Naive thymus-derived CD8-positive, alpha-beta T cell (primary cell): ENCODE measurements at regions not wholly inside any gene's neighbourhood (a gene's known extent, or its start where the extent isn't known, plus 50 kb on each side); places are given as distances from the start of the nearest gene placed in this dataset.

Experiments used
- ATAC-seq, 2 donors: fragments of 150-1000 bp; cut with Tn5 transposase in 1 of 2; sonication (Bioruptor Pico), chemical (Tn5 transposase) in 1 of 2; 1 replicate in 1 of 2; 2 replicates in 1 of 2; pipeline ENCODE4 v1.10.0; 2021; ENCODE audit warnings: mild to moderate bottlenecking in 2 of 2, moderate library complexity in 2 of 2
- POLR2A ChIA-PET: fragments of 350-600 bp; sonication (Branson Sonifier 250); formaldehyde crosslinking; loops from one replicate; lab custom pipeline; 2021; ENCODE audit warnings: antibody characterized with exemption; lab: Charles Lee
- DNase-seq, 10 donors: peaks; one replicate each; pipeline versions ENCODE4 v3.0.0 to v3.0.0-alpha.2; 2020 to 2022
- H3K27ac Mint-ChIP-seq, 10 donors: one replicate each; pipeline ENCODE4 v1.8.0; 2020 to 2022; ENCODE audit warnings: mild to moderate bottlenecking in 10 of 10, mixed read lengths in 10 of 10, moderate library complexity in 4 of 10, inconsistent platforms in 1 of 10
- H3K27me3 Mint-ChIP-seq, 5 donors: one replicate each; pipeline ENCODE4 v1.8.0; 2021 to 2022; ENCODE audit warnings: mixed read lengths in 5 of 5
- H3K36me3 Mint-ChIP-seq, 3 donors: one replicate each; pipeline ENCODE4 v1.8.0; 2020 to 2022; ENCODE audit warnings: mixed read lengths in 3 of 3, mild to moderate bottlenecking in 2 of 3, inconsistent platforms in 1 of 3
- H3K4me1 Mint-ChIP-seq, 4 donors: one replicate each; pipeline ENCODE4 v1.8.0; 2021 to 2022; ENCODE audit warnings: mixed read lengths in 4 of 4
- H3K4me3 Mint-ChIP-seq, 10 donors: one replicate each; pipeline ENCODE4 v1.8.0; 2020 to 2022; ENCODE audit warnings: mild to moderate bottlenecking in 10 of 10, mixed read lengths in 10 of 10, moderate library complexity in 6 of 10, inconsistent platforms in 1 of 10
- H3K9me3 Mint-ChIP-seq, 9 donors: one replicate each; pipeline ENCODE4 v1.8.0; 2020 to 2022; ENCODE audit warnings: mixed read lengths in 9 of 9, mild to moderate bottlenecking in 3 of 9, inconsistent platforms in 1 of 9, moderate library complexity in 1 of 9

DNA sequence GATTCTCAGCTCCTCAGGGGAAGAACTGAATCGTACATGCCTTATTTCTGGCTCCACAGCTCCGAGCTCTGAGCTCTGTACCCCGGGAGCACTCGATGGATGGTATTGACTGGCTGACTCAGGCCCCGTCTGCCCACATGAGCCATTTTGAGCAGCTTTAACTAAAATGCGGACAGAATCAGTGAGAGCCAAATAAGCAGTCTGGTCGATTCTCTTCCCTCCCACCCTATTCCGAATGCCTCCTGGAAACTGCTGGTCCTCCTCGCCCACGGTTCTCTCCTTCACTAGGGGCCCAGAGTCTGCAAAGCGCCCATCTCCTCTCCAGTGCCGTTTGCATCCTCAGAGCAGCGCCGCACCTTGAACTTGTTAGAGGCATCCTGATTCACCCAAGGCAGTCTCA, 125.9 kb upstream of the IRF2BP2 start:
- no peak overlapping the region for H3K4me3 Mint-ChIP-seq
- H3K4me1 Mint-ChIP-seq: peaks cover 20 to 27% (median 21%) of the 10 kb centered on the region in 4 donors
- ATAC-seq (no peak), DNase-seq (no peak)
- no peaks in the 10 kb centered on the region for H3K9me3 Mint-ChIP-seq
- H3K27me3 Mint-ChIP-seq: no peaks in the 10 kb centered on the region
- peak overlapping the region in 3 of 10 donors; percentile 5 to 77 (median 24) for H3K27ac Mint-ChIP-seq
- no peaks in the 10 kb centered on the region for H3K36me3 Mint-ChIP-seq
- POLR2A ChIA-PET: no interaction called here

DNA sequence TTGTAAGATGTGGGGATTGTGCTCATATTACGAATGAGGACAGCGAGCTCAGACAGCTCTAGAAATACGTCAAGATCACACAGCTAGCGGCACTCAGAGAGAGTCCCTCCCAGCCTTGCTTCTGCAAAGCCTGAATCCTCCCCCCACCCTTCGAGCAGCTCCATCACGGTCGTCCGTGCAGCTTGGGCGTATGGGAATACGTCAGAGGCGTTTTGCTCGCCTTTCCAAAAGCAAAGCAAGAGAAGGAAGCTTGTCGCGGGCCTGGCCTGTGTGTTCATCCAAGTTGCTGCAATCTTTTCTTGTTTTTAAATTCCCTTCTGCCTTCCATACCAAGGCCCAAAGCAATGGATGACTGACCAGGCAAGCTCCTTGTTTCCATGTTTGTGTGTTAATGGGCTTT, 125.5 kb upstream of the IRF2BP2 start:
- ATAC-seq: no peak
- H3K36me3 Mint-ChIP-seq: no peaks in the 10 kb centered on the region
- H3K27ac Mint-ChIP-seq: peak overlapping the region in 4 of 10 donors; percentile 14 to 79 (median 66)
- POLR2A ChIA-PET: no interaction called here
- no peak for DNase-seq
- H3K4me3 Mint-ChIP-seq: no peak overlapping the region
- H3K4me1 Mint-ChIP-seq: peaks cover 23 to 32% (median 24%) of the 10 kb centered on the region in 4 donors
- H3K9me3 Mint-ChIP-seq: no peaks in the 10 kb centered on the region
- H3K27me3 Mint-ChIP-seq: no peaks in the 10 kb centered on the region

DNA sequence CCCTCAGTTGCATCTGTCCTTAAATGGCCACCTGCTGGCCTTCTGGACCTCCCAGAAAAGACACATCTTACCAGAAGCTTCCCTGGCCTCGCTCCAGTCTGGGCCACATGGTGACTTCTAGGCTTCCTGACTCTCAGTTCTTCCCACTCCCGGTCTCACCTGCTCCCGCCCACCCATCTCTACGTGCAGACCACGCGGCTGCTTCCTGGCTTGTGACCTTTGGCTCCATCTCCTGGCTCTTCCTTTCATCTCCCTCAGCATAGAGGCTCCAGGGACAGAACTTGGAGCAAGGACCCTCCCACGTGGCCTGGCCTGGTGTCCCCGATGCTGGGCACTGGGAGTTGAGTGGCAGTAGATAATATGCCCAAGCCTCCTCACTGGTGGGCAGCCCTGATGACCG, 124.9 kb upstream of the IRF2BP2 start:
- Mint-ChIP-seq H3K4me3 (no peak overlapping the region), H3K27ac (peak overlapping the region in 5 of 10 donors; percentile 10 to 79 (median 32)), H3K27me3 (no peaks in the 10 kb centered on the region), H3K36me3 (no peaks in the 10 kb centered on the region), H3K4me1 (peaks cover 27 to 36% (median 30%) of the 10 kb centered on the region in 4 donors), H3K9me3 (no peaks in the 10 kb centered on the region)
- DNase-seq: no peak
- POLR2A ChIA-PET: interaction anchor here (1.8 kb wide), 1 partner anchor 10 kb away, joined by 8 read pairs; no protein-coding TSS in a partner anchor
- ATAC-seq: no peak

DNA sequence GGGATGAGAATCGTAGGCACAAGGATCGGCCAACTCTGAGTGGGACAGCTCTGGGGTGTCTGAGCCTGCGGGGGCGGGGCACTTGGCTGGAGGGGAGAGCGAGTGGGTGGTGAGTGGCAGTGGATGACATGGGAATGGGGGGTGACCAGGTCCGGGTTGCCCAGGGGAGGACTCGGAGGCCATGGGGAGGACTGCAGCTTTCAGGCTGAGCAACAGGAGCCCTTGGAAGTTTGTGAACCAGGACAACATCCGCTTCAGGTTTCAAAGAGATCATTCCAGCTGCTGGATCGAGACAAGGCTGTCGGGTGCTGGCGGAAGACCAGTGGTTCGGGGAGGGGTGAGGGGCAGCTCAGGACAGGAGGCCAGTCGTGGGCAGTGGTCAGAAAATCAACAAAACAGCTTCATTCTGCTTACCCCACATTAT, 124.4 kb upstream of the IRF2BP2 start:
- POLR2A ChIA-PET: interaction anchor here (1.8 kb wide), 1 partner anchor 10 kb away, joined by 8 read pairs; no protein-coding TSS in a partner anchor
- Mint-ChIP-seq H3K27ac (peak overlapping the region in 6 of 10 donors; percentile 44 to 73 (median 60)), H3K9me3 (no peaks in the 10 kb centered on the region), H3K36me3 (no peaks in the 10 kb centered on the region), H3K27me3 (no peaks in the 10 kb centered on the region), H3K4me1 (peaks cover 28 to 41% (median 34%) of the 10 kb centered on the region in 4 donors), H3K4me3 (no peak overlapping the region)
- ATAC-seq (no peak), DNase-seq (no peak)

DNA sequence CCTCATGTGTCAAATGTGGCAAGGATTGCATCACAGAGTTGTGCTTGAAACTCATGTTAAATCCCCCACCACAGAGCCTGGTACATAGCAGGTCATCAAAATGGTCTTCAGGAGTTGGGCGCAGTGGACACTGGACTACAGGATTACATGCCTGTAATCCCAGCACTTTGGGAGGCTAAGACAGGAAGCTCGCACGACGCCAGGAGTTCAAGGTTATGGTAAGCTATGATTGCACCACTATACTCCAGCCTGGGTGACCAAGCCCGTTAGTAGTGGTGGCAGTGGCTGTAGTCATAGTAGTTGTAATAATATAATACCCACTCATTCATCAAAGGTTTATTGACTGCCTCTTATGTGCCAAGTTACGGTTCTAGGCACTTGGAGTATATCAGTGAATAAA, 123.4 kb upstream of the IRF2BP2 start:
- Mint-ChIP-seq H3K27me3 (no peaks in the 10 kb centered on the region), H3K4me1 (peaks cover 30 to 46% (median 35%) of the 10 kb centered on the region in 4 donors), H3K36me3 (no peaks in the 10 kb centered on the region), H3K4me3 (no peak overlapping the region), H3K27ac (no peak overlapping the region), H3K9me3 (no peaks in the 10 kb centered on the region)
- no peak for DNase-seq
- no peak for ATAC-seq
- POLR2A ChIA-PET: interaction anchor here (1.8 kb wide), 1 partner anchor 9 kb away, joined by 8 read pairs; no protein-coding TSS in a partner anchor

DNA sequence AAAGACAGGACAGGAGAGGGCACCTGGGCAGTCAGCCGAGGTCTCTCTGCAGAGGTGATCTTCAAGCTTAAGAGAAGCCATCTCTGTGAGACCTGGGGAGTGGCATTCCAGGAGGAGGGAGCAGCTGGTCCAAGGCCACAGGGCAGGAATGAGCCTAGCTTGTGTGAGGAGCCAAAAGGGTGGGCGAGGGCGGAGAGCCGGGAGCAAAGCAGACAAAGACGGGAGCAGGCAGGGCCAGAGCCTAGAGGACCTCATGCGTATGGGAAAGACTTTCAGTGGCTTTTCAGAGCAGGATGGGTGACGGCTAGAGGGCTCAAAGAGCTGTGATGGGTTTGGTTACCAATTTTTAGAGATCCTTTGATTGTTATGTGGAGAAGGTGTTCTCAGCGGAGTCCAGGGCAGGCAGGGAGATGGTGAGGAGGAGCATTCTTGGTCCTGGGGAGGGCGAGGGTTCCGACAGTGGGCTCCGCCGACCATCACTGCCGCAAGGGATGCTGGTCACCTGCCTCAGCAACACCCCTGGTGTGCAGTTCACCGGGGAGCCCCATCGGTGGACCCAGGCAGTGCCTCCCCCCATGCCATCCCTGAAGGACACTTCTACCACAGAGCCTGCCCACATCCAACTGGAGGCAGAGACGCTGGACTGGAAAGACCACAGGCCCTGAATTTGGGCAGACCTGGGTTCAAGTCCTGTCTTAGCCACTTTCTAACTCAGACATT, 122.9 kb upstream of the IRF2BP2 start:
- POLR2A ChIA-PET: interaction anchor here (1.8 to 2.2 kb wide), 2 partner anchors 8 to 121 kb away, joined by 8 read pairs; no protein-coding TSS in a partner anchor
- Mint-ChIP-seq H3K4me1 (peaks cover 30 to 50% (median 37%) of the 10 kb centered on the region in 4 donors), H3K9me3 (no peaks in the 10 kb centered on the region), H3K36me3 (no peaks in the 10 kb centered on the region), H3K27me3 (no peaks in the 10 kb centered on the region), H3K27ac (peak overlapping the region in 8 of 10 donors; percentile 55 to 88 (median 75)), H3K4me3 (no peak overlapping the region)
- DNase-seq (no peak), ATAC-seq (no peak)

DNA sequence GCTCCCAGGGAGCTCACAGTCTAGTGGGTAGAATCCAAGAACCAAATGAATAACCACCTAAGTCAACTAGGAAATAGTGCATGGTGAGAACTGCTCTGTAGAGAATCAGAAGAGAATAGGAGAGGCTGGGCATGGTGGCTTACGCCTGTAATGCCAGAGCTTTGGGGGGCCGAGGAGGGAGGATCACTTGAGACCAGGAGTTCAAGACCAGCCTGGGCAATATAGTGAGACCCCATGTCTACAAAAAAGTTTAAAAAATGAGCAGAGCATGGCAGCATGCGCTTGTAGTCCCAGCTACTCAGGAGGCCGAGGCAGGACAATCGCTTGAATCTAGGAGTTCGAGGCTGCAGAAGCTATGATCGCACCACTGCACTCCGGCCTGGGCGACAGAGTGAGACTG, 122.3 kb upstream of the IRF2BP2 start:
- no peak for ATAC-seq
- Mint-ChIP-seq H3K4me1 (peaks cover 30 to 54% (median 43%) of the 10 kb centered on the region in 4 donors), H3K4me3 (peak overlapping the region in 2 of 10 donors; percentile 60 to 75), H3K36me3 (no peaks in the 10 kb centered on the region), H3K27me3 (no peaks in the 10 kb centered on the region), H3K27ac (peak overlapping the region; percentile 73 to 93 (median 87)), H3K9me3 (no peaks in the 10 kb centered on the region)
- POLR2A ChIA-PET: interaction anchor here (2.2 kb wide), 1 partner anchor 120 kb away, joined by 8 read pairs; no protein-coding TSS in a partner anchor
- DNase-seq: no peak

DNA sequence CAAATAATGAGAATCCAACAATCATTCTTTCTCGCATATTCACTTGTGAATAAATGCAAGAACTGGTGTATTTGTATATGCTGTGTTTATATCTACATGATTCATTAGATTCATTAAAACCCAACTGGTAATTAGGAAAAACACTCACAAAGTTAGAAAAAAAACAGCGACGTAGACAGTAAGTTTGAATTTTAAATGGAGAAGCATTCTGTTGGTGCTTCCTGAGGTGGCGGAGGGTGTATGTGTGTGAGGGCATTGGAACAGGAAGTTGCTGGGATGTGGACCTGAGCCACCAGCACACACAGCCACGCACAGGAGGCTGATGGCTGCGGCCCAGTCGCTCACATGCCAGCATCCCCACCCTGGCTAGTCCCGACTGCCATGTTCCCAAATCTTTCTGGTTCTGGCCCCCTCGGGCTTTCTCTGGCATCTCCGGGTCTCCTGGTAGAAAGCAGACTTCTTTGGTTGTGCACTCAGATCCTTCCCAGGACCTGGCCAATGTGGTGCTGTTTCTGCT, 121.6 kb upstream of the IRF2BP2 start:
- POLR2A ChIA-PET: interaction anchor here (0.6 to 2.2 kb wide), 3 partner anchors 25 to 291 kb away, joined by 3 to 8 read pairs (median 4); no protein-coding TSS in a partner anchor
- Mint-ChIP-seq H3K4me1 (peaks cover 33 to 57% (median 48%) of the 10 kb centered on the region in 4 donors), H3K27me3 (no peaks in the 10 kb centered on the region), H3K9me3 (no peaks in the 10 kb centered on the region), H3K4me3 (peak overlapping the region in 9 of 10 donors; percentile 41 to 75 (median 65)), H3K36me3 (no peaks in the 10 kb centered on the region), H3K27ac (peak overlapping the region; percentile 84 to 95 (median 90))
- ATAC-seq (peak; percentile 9 to 10), DNase-seq (no peak)

DNA sequence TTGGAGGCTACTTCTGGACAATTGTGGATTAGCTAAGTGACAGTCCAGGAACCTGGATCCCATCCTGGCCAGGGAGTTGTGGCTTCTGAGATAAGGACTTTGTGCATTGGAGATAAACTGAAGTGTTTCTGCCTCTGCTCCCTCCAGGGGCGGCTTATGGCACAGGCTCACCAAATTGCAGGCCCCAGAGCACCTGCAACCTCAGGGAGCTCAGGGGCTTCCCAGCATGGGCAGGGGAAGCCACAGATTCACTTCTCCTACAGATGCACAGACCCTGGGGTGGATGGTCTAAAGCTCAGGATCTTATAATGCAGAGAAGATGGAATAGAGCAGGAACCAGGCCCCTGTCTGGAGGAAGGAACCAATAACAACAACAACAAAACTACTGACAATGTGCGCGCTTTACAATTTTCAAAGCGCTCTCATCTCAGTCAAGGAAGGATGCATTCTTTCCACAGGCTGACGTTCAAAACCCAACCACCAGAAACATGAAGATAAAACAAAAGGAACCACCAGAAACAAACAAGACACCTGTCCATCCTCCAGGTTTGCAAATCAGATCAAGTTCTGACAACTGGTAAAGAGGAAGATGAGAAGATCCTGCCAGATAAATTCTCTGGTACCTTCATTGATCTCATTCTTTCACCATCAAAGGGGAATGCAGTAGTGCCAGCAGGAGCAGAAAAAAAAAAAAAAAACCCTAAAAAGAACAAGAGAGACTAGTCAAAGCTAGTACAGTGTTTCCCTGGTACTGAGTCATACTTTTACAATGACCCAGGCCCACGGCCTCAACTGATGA, 121.0 kb upstream of the IRF2BP2 start:
- ATAC-seq (peak; percentile 76 to 85), DNase-seq (peak in 7 of 10 donors; percentile 28 to 80 (median 54))
- POLR2A ChIA-PET: interaction anchor here (0.6 to 2.2 kb wide), 4 partner anchors 26 to 292 kb away, joined by 3 to 8 read pairs (median 4); no protein-coding TSS in a partner anchor
- Mint-ChIP-seq H3K4me1 (peaks cover 29 to 64% (median 55%) of the 10 kb centered on the region in 4 donors), H3K9me3 (no peaks in the 10 kb centered on the region), H3K4me3 (peak overlapping the region in 9 of 10 donors; percentile 41 to 75 (median 65)), H3K27ac (peak overlapping the region; percentile 84 to 95 (median 90)), H3K36me3 (no peaks in the 10 kb centered on the region), H3K27me3 (no peaks in the 10 kb centered on the region)

DNA sequence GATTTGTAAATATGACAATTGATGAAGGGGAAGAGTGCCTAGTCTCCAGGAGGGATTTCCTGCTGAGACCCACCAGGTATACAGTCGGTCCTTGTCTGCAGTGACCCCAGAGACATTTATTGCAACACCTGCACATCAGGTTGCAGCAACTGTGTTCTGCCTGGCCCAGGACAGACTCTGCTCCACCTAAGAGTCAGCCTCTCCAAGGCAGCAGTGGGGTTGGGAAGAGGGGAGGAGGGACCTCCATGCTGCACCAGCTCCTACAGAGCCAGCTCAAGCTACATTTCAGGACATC, 120.4 kb upstream of the IRF2BP2 start:
- Mint-ChIP-seq H3K9me3 (no peaks in the 10 kb centered on the region), H3K4me1 (peaks cover 33 to 69% (median 60%) of the 10 kb centered on the region in 4 donors), H3K36me3 (no peaks in the 10 kb centered on the region), H3K27ac (peak overlapping the region in 9 of 10 donors; percentile 84 to 95 (median 90)), H3K27me3 (no peaks in the 10 kb centered on the region), H3K4me3 (peak overlapping the region in 5 of 10 donors; percentile 1 to 75 (median 60))
- peak in 1 of 2 donors; percentile 1 for ATAC-seq
- peak in 1 of 10 donors; percentile 15 for DNase-seq
- POLR2A ChIA-PET: interaction anchor here (0.9 kb wide), 1 partner anchor 30 kb away, joined by 3 read pairs; no protein-coding TSS in a partner anchor

DNA sequence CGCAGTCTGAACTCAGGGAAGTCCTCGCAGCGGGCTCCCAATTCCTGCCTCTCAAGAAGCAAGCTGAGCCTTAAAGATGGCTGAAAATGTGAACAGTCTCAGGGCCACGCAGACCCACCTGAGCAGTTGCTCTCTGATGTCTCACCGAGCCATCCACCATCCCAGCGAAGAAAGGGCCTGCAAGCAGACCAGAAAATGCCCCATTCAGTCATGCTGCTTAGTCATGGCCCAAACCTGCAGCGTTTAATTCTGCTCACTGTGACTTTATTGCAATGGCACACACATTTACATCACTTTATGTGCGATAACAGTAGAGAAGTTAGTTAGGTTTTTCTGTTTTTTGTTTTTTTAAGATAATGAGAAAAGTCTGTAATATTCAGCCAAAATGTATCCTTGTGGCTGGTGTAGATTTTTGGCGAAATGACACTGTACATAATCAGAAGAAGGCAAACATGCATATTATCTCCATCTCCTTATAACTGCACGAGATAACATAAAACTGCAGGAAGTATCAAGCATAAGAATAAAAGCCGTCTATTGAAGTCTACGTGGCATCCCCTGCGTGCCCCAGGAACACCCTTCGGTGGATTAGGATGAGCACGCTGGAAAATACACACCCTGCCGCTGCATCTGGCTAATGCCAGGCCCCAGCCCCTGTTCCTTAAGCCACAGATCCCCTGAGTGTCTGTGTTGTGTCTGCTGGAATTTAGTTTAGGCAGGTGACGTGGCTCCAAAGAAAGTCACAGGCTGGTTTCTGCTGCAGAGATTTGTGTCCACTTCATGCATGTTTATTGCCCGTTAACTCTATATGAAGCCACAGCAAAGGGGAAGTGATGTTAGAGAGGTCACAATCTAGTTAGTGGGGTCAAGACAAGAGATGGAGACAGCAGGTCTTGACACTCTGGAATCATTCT, 119.8 kb upstream of the IRF2BP2 start:
- ATAC-seq (no peak), DNase-seq (no peak)
- H3K36me3 Mint-ChIP-seq: no peaks in the 10 kb centered on the region
- POLR2A ChIA-PET: interaction anchor here (1.1 to 8.6 kb wide), 4 partner anchors 28 to 131 kb away, joined by 3 to 217 read pairs (median 4); partner anchors contain the start of gene IRF2BP2
- peak overlapping the region; percentile 73 to 95 (median 89) for H3K27ac Mint-ChIP-seq
- no peaks in the 10 kb centered on the region for H3K9me3 Mint-ChIP-seq
- H3K4me3 Mint-ChIP-seq: peak overlapping the region in 5 of 10 donors; percentile 1 to 22 (median 9)
- no peaks in the 10 kb centered on the region for H3K27me3 Mint-ChIP-seq
- H3K4me1 Mint-ChIP-seq: peaks cover 34 to 75% (median 66%) of the 10 kb centered on the region in 4 donors
